ENCODE measurements at regions not wholly inside any gene's neighbourhood (a gene's known extent, or its start where the extent isn't known, plus 50 kb on each side); places are given as distances from the start of the nearest gene placed in this dataset.

DNA sequence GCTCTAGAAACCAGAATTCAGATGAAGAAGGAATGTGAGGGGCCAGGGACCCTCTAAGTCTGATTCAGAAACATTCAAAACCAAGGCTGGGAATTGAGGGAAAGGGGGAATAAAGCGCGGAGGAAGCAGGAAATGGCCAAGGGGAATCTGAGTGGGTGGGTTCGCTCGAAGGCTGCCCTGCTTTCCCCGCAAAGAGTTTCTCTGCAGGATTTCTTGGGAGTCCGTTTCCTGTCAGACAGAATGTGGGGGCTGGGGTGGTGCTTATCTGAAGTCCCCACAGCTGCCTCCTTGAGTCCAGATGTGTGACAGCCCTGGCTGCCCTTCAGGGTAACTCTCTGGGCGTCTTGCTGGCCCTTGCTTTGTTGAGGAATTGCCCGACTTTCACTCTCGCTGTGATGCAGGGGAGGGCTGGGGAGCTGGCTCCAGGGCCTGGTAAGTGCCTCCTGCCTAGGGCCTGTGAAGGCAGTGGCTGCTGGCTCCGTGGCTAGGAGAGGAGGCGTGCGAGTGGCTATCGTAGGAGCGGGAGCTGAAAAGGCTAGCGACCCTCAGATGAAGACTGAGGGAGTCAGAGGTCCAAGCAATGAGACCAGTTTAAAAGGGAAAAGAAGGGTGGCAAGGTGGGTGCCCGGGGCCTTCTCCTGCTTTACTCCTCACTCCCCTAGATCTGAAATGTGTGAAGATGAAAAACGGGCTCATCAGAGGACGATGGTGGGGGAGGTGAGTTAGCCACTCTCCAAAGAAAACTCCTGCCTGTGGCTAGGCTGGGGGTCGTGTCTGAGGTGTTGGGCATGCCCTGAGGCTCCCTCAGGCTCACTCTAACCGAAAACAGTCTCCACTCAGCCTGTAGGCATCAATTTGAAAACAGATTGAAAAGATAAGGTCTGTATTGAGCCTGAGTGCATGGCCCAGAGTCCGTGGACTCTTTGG is 143.9 kb upstream of the UMPS start:
- no peak for DNase-seq

DNA sequence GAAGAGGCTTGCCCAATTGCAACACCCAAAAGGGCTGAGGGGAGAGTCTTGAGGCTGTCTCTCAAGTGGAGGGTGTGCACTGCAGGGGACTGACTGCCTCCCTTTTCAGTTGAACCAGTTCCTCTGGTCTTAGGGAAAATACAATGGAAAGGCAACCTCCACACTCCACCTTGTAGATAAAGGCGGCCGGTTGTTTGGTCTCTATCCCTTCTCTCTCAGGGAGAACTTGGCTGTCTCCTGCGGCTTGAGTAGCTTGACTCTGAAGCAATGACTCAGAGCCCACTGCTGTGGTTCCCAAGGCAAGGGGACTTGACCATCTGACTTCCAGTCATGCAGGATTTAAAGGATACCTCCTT is 143.2 kb upstream of the UMPS start:
- DNase-seq, result no peak

DNA sequence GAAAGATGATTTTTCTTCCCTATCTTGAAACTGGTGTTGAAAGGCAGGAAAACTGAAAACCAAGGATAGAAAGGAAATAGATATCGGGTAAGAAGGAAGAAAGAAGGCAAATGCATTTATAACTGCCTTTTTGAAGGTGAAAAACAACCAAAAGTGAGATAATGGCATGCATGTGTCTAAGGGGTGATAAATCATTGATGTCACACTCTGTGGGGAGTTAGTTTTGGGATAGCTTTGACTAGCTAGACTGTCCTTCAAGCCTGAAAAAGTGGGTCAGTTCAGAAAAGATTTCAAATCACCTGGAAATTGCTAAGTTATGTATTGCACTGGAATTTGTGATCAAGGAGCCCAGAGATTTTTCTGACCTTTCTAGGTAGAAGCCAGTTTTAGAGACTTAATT is 142.2 kb upstream of the UMPS start:
- no peak for DNase-seq

- no peak for DNase-seq
Measured at GRCh38 chr3:124588794-124589193, 141.5 kb upstream of the UMPS start.

DNA sequence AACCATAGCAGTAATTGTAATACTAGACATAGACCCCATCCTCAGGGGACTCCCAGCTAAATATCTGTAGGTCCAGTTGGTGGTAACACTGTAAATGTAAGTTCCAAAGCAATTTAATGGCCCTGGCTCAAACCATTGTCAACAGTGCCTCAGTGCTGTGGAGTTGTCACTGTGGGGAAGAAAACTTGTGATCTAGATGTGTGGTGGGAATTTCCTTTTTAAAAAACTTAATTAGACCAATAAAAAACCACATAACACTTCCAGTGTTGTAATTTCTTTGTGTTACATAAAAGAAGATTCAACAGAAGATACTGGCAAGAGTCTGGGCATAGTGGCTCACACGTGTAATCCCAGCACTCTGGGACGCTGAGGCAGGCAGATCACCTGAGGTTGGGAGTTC is 138.6 kb upstream of the UMPS start:
- no peak for DNase-seq

DNA sequence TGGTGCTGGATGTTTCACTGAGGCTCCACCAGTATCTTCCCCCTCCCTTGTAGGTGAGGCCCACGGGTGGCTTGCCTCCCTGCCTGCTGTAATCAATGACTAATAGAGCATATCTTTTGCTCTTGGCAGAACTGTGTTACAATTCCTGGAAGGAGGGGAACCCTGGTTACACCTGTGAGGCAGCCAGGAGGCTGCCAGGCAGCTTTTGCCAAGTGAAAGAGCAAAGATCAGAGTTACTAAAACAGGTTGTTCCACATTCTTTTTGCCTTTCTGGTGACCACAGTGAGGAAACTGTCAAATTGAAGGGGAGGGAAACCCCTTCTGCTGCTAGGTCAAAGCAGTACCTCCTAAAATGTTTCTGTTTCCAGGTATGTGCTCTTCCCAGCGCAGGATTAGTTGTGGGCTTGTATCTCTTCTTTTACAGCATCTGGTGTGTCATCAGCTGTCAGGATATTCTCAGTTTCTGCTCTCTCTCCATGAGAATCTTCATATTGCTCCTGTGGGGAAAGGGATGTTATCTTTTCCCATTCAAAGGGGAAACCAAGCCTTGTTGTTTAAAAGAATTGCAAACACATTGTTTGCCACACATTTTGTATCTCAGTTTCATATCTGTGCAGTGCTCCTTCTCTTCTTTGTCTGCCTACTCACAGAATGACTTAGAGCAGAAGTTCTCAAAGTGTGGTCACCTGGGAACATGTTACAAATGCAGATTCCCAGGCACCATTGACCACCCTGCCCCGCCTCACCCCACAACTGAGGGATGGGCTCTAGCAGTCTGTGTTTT is 137.4 kb upstream of the UMPS start:
- no peak for DNase-seq

DNA sequence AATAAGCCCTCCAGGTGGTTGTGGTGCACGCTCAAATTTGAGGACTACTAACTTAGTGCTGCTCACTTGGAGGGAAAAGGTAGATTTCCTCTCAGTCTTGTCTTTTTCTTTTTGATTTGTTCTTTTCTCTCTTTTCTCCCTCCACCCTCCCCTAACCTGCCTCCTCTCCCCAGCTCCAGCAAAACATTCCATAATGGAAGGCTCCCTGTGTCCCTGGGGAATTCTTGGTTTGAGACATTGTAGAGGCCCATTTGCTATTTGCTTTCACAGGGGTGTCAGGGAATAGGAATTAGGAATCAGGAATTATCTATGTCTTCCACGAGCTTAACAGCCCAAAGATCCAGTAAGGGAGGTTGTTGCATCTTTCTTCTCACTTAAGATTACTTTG is 136.8 kb upstream of the UMPS start:
- no peak for DNase-seq

DNA sequence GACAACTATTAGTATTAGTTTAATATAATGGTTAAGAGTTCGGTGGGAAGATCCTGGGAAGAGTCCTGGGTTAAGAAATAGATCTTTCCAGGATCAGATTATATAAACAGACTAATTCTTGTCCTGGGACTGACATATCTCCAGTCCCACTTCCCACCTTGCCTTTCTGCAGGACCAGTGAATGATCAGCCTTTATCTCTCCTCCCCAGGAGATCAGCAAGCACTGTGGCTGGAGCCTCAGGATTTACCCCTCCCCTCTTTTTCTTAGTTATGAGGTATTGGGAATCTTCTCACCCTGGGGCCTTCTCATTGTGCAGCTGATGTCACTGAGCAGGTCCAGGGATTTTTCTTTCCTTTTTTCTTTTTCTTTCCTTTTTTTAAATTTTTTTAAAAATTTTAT is 135.7 kb upstream of the UMPS start:
- DNase-seq, result no peak

- no peak for DNase-seq
Measured at GRCh38 chr3:124597273-124597672, 133.0 kb upstream of the UMPS start.

GRCh38 chr3:124597979-124598378 is 132.3 kb upstream of the UMPS start:
- no peak for DNase-seq

DNA sequence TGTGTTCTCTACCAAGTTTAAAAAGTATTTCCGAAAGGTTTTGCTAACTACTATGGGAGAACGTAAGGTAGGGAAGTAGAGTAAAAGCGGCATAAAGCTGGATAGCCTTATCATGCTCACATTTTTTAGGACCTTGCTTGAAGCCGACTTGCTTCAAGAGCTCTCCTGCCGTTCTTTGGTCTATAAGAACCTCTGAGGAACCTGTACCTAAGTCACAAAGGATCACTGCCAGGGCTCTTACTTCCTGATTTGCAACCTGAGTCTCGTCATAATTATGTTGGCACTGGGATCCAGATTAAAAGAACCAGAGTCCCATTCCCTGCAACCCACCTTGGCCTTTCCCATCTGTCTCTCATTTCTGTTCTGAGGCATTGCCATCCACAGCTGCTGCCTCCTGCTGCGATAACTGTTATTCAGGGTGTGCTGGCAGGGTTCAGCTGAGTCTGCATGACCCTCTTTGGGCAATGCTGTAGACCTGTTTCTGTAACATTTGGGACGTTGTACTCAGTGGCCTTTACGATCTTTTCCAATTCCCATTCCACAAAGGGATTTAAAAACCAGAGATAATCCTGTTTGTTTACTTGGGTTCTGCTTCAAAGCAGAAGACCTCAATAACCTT is 131.0 kb upstream of the UMPS start:
- DNase-seq, result no peak

DNA sequence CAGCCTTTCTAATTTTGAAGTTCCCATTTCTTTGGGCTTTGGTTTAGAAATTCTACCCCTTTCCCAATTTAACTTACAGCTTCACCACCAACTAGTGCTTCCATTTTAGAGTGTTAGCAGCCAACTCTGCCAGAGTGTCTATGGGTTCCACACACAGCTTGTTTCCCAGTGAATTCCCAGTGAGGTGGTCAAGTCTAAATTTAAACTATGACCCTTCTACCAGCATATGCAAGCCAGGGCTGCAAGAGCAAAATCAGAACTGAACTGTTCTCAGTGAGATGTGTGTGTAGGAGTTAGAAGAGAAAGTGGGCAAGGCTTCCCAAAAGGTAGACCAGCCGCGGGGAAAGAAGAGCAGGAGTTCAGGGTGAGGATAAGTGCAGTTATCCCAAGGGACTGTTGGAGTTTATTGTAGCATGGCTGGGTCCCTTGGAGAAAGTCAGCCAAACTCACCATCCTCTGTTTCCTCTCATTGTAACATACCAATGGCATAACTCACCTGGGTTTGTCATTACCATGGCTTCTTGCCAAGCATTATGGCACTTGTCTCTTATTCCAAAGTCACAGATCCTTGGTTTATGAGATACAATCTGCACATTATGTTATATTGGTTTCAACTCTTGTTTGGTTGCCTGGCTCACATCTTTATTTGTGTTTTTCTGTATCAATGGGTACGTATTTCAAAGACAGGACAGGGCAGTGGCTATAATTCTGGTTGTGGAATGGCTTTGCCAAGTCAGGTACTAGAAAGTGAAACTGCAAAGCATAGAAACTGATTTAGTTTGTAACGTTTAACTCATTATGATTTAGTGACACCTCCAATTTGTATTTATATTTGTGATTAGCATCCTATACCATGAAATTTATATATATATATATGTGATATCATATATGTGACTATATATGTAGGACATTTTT is 130.2 kb upstream of the UMPS start:
- no peak for DNase-seq

GRCh38 chr3:124600765-124601164 is 129.5 kb upstream of the UMPS start:
- DNase-seq, result no peak

GRCh38 chr3:124601190-124601589 is 129.1 kb upstream of the UMPS start:
- no peak for DNase-seq

GRCh38 chr3:124602980-124603627 is 127.1 kb upstream of the UMPS start:
- no peak for DNase-seq

DNA sequence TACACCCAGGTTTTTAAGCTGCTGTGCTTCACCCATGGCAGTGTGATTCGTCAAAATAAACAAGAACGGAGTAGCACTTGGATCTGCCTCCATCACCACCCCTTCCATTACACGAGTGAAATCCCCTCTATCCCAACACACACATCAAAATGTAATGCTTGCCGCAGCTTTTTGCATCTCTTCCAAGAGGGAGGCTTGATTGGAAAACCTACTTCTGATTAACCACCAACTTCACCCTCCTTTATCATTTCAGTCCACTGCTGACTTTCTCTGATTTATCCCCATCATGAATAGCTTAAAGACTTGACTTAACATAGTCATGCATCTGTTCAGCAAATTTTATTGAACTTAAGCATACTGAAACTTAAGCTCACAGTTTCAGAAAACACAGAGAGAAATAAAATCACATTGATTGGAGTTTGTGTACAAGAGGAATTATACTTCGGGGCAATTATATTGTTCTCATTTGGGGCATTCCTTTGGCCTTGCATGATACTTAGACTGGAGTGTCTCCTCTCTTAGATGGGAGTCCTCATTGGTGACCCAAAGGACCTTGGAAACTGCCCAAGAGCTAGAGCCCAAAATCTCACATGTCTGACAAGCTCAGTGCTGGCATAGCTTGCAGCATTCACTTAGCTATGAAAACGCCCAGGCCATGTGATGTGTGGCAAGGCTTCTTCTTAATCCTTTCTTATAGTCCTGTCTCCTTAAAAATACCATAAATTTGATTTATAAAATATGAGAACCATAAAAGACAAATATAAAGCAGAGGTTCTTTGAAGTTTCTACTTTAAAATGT is 124.3 kb upstream of the UMPS start:
- no peak for DNase-seq

GRCh38 chr3:124607163-124607562 is 123.1 kb upstream of the UMPS start:
- no peak for DNase-seq

DNA sequence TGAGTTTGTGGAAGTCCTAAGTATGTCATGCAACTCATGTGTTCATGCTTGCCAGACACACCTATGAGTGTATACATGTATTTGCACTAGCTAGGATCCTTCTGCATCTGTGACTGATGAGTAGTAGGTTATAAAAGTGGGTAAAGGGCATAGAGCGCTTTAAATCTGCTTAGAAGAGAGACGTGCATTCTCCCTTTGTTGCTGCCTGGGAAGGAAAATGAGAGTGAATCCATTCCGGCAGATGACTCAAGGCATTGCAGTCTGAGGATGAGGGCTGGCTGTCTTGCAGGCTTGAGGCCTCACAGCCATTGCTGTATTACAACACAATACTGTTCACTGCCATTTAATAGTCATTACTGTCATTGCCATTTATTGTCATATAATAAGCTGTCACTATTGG is 120.8 kb upstream of the UMPS start:
- no peak for DNase-seq

DNA sequence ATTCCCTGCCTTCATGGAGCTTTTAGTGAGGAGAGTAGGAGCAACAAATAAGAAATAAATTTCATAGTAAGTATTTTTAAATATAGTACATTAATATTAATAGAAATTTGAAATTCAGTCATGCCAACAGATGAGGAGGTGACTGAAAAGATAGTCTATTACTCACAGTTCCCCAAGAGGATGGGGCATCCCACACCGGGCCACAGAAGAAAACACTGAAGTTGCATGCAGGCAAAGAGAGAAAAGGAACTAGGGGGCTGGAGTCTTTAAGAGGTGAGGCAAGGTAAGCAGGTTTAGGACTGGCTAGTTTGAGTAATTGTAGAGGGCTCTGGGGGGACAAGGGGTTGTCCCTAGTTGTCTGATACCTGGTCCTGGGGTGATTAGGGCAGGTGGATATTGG is 120.1 kb upstream of the UMPS start:
- no peak for DNase-seq

- DNase-seq, result no peak
Measured at GRCh38 chr3:124611520-124611919, 118.7 kb upstream of the UMPS start.

DNA sequence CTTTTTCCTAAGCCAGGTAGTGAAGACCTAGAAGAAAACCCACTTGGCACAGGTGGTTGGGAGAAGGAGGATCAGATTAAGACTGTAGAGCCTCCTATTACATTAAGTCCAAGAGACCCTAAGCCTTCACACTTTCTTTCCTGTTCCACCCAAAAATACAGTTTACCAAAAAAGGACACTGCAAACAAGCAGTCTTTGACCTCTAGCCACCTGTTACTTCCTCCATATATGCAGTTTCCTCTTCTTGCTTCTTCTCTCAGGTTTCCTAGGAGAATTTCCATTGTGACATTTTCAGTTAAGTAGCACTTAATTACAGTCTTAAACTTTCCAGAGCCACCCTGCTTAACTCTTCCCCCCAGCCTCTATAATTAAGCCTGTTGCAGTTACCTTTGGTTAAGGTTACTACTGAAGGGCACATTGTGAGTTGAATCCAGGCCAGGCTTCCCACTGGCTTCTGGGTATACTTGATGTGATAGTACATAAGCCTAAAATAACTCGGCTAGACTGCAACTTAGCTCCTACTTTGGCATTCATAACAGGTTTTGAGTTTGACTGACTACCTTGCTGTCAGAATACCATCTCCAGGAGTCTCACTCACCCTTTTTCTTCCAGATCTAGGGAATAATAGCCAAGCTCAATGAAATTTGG is 114.2 kb upstream of the UMPS start:
- no peak for DNase-seq
